NCI-H1048 (cell line): ENCODE measurements at regions not wholly inside any gene's neighbourhood (a gene's known extent, or its start where the extent isn't known, plus 50 kb on each side); places are given as distances from the start of the nearest gene placed in this dataset.
A peak's percentile ranks its signal among the peaks of the same experiment; 100 is the strongest.

Experiments used
- DNase-seq: peaks from one replicate; lab custom pipeline; 2025; lab: John Stamatoyannopoulos, UW

DNA sequence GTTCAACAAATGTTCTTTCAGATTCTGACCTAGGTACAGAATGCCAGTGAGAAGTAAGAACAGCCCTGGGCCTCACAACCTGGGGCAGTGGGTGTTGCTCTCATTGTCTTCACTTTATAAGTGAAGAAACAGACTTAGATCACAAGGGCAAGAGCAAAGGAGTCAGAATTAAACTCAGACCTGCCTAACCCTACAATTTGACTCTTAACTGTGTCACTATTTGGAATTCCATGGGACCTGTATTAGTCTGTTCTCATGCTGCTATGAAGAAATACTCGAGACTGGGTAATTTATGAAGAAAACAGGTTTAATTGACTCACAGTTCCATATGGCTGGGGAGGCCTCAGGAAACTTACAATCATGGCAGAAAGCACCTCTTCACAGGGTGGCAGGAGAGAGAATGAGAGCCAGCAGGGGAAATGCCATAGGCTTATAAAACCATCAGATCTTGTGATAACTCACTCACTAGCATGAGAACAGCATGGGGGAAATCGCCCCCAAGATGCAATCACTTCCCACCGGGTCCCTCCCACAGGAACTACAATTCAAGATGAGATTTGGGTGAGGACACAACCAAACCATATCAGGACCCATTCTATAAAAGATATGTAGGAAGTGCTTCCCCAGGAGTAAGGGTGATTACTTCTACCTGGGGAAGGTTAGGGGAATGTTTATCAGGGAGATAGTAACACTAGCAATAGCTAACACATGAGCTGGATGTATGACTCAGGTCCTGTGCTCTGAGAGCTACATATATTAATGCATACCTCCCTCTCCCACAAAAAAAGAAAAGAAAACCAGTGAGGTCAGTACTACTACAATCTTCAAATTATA is 270.1 kb downstream of the SOX9 start:
- no peak for DNase-seq

GRCh38 chr17:72392056-72393010 is 271.5 kb downstream of the SOX9 start:
- DNase-seq = no peak

GRCh38 chr17:72393553-72393952 is 272.7 kb downstream of the SOX9 start:
- DNase-seq = no peak

GRCh38 chr17:72394531-72394930 is 273.7 kb downstream of the SOX9 start:
- no peak for DNase-seq

DNA sequence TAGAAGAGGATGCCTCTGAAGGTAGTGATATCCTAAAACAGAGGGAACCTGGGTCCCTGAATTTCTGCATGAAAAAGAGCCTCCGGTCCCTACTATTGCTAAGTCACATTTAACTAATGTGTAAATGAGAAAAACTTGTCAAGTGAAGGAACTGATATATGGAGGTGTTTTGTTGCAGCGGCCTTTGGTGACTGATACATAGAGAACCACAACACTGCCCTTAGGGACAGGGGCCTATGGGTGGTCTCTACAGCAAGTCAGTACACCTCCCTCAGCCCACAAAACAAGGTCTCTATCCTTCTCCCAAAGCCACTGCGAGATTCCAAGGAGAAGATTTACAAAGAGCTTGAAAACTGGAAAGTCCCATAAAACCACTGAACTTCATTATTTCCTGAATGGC is 275.3 kb downstream of the SOX9 start:
- DNase-seq = no peak

DNA sequence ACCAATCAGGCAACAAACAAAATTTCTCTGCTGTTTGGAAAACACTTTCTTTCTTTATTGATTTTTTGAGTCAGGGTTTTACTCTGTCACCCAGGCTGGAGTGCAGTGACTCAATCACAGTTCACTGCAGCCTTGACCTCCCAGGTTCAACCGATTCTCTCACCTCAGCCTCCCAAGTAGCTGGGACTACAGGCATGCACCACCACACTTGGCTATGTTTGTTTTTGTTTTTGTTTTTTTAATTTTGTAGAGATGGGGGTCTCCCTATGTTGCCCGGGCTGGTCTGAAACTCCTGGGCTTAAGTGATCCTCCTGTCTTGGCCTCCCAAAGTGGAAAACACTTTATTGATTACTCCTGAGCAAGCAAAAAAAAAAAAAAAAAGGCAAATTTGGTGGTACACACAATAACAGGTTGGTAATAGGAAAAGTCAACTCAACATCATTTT is 276.4 kb downstream of the SOX9 start:
- no peak for DNase-seq

DNA sequence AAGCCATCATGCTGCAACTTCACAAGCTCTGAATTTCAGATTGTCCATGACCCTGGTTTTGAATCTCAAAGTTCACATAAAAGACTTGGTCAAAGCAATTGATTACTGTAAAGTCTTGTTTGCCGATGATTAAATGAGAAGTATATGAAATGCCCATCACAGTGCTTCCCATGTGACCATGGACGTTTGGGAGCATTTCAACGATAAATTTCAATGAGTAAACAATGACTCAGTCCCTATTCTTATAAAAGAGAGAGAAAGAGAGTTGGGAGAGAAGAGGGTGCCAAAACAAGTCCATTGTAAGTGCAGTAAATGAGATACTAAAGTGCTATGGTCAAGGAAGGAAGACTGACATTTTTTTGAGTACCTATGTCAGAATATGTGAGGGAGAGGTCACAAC is 276.9 kb downstream of the SOX9 start:
- DNase-seq = no peak

GRCh38 chr17:72399023-72399607 is 278.3 kb downstream of the SOX9 start:
- DNase-seq = no peak

DNA sequence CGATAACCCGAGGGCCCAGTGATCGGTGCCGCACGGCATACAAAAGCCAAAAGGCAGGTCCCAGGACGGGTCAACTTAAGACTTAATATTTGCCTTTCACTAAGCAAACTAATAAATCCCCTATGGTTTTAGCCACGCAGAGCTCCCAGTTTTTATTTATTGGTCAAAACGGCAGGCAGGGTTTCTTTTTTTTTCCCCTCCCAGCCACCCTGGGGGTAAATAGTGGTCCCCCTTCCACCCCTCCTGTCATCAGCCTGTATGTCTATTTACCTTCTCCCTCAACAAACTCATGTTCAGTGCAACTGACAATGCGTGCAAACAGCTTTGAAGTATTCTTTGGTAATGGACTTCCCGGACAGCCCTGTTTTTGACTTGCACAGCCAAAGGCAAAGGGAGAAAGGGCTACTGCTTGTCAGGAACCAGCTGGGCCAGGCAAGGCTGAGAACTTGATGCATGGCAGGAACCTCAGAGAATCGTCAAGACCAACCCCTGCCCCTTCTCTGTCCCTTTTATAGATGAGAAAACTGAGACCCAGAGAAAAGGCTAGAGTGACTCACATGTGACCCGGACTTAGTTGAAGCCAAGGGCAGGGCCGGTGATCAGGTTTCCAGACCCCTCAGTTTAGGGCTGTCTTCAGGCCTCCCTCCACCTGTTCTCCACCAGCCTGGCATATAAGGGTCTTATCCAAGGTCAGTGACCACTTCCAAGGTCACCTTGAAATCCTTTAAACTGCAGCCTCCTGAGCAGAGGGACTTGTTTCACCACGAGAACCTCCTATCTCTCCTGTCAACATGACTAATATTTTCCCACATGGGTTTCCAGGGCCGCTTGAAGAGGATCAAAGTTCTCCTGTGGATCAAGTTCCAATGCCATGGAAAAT is 279.0 kb downstream of the SOX9 start:
- no peak for DNase-seq

- DNase-seq = no peak
Measured at GRCh38 chr17:72400488-72400827, 279.6 kb downstream of the SOX9 start.

- DNase-seq = no peak
Measured at GRCh38 chr17:72400863-72401262, 280.0 kb downstream of the SOX9 start.

DNA sequence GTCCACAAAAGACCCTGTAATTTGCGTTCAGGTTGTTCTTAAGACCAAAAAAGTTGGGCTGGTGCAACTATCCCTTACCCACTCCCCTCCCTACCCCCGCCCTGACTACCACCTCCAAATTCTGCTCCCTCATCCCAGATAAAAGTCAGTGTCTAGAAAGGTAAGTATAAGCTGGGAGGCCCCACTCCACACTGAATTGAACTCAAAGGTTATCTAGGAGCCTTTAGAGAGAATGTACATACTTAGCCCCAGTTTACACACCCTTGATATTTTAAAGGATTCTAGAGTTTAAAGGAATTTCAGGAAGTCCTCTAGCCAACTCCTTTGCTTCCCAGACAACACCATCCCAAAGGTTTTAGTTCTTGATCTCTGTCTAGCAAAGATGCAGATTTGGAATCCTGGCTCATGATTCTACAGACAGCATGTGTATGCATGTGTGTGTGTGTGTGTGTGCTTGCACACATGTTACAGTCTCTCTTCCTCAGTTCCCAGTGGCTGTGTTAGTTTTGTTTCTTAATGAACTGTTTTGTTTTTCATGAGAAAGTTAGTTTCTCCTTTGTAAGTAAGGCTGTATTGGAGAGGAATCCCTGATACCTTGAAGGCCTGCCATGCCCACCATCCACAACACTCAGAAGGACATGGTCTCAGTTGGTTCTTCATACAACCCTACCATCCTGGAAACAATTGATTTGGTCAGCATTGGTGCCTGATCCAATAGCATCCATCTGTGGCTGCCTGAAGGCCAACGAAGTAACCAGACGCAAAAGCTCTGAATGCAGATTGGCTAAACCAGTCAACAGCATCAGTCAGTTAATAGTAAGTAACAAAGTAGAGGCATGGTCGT is 281.3 kb downstream of the SOX9 start:
- no peak for DNase-seq

DNA sequence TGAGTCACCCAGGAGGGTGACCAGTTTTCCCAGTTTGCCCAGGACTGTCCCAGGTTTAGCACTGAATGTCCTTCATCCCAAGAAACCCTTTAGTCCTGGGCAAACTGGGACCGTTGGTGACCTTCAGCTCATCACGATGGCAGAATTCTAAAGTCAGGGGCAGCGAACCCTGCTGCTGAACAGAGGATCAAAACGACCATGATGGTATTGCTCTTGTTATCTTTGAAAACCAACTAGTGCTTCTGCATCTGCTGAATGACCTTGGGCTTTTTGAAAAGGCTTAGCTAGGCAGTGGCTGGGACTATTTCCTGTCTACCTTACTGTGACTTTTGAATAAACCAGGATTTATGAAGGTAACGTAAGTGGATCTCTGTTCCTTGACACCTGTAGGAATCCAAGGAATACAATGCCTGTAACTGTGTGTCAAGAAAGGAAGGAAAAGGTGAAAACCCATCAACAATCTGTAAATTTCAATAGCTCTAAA is 281.9 kb downstream of the SOX9 start:
- no peak for DNase-seq

- no peak for DNase-seq
Measured at GRCh38 chr17:72403713-72404209, 282.9 kb downstream of the SOX9 start.

DNA sequence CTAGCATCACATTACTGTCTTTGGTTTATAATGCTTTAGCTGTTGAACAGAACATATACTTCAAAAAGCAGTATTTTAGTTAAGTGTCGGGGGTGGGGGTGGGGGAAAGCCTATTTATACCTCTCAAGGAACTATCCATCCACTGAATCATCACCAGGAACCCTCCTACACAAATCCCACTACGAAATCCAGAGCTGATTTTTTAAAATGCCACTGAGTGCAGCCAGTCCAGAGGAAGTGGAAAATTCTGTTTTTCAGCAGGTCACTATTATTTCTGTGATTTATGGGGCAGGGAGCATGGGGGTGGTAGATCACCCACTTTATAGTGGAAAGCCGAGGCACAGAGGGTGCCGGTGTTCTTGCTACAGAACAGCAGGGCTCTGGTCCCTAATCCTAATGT is 284.1 kb downstream of the SOX9 start:
- DNase-seq = no peak

GRCh38 chr17:72405662-72406230 is 284.9 kb downstream of the SOX9 start:
- no peak for DNase-seq

DNA sequence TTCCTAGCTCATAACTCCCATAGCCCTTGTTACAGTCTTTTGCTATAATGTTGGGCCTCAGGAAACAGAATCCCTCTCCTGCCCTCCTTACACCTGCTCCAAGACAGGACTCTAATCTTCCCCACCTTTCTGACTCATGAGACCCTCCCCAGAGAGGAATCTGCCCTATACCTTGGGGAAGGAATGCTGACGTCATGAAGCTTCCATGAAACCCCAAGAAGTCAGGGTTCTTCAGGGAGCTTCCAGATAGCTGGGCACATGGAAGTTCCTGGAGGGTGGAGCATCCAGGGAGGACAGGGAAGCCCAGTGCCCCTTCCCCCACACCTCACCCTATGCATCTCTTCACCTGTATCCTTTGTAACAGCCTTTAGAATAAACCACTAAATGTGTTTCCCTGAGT is 285.7 kb downstream of the SOX9 start:
- DNase-seq = no peak

DNA sequence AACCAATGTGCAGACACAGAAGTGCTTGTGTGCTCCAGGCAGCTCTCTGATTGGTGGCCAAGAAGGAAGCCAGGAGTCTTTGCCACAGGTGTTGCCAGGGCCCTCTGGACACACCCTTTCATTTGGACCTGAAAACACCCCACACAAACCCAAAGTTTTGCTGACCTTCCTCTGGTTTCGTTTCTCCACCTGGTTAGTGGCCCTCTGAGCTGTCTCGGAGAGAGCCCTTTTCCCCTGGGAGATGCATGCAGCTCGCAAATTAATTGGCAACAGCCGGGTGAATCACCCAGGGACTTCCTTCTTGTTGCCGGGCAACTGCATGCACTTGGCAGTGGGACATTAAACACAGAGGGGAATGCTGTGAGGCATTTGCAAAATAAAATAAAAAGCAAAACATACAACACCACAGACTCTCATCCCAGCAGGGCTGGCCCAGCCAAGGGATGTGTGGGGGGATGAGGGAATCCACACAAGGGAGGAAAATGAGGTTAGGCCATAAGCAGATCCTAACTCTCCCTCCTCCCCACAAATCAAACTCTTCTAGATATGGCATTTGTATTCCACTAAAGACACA is 286.6 kb downstream of the SOX9 start:
- DNase-seq = peak; percentile 78

DNA sequence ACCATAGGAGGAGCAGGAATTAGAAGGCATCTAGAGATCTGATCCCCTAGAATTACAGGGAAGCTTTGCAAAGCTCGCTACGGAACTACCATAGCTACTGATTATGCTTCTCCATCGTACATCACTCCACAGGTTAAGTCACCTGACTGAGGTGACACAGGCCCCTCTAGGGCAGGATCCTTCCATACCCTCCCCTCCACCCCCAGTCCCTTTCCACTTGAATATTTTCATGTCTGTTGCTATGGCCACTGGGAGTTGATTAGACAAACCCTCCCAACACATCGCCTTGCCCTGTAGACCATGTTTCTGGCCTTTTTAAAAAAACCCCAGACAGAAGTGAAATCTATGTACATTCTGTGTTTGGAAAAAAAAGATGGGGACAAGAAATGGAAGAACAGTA is 287.1 kb downstream of the SOX9 start:
- DNase-seq = no peak

- DNase-seq = no peak
Measured at GRCh38 chr17:72408641-72409040, 287.8 kb downstream of the SOX9 start.
